GM13977 (cell line): ENCODE measurements at regions not wholly inside any gene's neighbourhood (a gene's known extent, or its start where the extent isn't known, plus 50 kb on each side); places are given as distances from the start of the nearest gene placed in this dataset.

Source experiments
- DNase-seq: peaks from one replicate; pipeline ENCODE4 v3.0.0; 2012; ENCODE audit warnings: low spot score
- in situ Hi-C: fragments of 300-500 bp; cut with MboI; formaldehyde crosslinking; loops from one replicate; pipeline ENCODE4 v1.12.0; 2022; ENCODE audit warnings: low sequenced_read_pairs, low pct_unique_long_range_greater_than_20kb, mixed read lengths, inconsistent platforms; ENCODE audit not compliant: unreplicated experiment
- TF ChIP-seq, protein P1 (sequence below): IDR thresholded peaks from 2 replicates; pipeline ENCODE4 v1.5.1; 2012; ENCODE audit warnings: mild to moderate bottlenecking, control low read depth; ENCODE audit not compliant: insufficient read depth; ENCODE audit errors: extremely low read depth, missing control alignments

DNA sequence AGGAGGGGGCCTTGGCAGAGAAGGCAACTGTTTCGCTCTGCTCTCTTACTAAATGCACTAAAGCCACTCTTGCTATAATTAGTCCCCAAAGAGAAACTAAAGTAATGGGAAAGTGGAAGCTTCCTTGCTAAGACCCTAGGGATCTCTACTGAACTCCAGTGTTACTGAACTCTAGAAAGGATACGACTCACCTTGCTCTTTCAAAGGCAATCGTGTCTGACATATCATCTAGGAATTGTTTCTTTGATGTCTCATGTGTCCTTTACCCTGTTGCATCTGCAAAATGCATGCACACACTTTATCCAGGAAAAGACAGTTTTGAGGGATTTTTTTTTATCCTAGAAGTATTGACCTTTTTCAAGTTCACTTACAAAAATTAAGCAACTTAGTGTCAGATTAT lies 148.1 kb upstream of the FAM9B start:
- DNase-seq: no peak
- TF ChIP-seq, protein P1, sequence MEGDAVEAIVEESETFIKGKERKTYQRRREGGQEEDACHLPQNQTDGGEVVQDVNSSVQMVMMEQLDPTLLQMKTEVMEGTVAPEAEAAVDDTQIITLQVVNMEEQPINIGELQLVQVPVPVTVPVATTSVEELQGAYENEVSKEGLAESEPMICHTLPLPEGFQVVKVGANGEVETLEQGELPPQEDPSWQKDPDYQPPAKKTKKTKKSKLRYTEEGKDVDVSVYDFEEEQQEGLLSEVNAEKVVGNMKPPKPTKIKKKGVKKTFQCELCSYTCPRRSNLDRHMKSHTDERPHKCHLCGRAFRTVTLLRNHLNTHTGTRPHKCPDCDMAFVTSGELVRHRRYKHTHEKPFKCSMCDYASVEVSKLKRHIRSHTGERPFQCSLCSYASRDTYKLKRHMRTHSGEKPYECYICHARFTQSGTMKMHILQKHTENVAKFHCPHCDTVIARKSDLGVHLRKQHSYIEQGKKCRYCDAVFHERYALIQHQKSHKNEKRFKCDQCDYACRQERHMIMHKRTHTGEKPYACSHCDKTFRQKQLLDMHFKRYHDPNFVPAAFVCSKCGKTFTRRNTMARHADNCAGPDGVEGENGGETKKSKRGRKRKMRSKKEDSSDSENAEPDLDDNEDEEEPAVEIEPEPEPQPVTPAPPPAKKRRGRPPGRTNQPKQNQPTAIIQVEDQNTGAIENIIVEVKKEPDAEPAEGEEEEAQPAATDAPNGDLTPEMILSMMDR: no peak
- in situ Hi-C loops: no loop called here

- no peak for DNase-seq
- in situ Hi-C loops: no loop called here
Observed at GRCh38 chrX:9183481-9183880, 149.6 kb upstream of the FAM9B start.

GRCh38 chrX:9184211-9184610 lies 150.3 kb upstream of the FAM9B start:
- in situ Hi-C loops: no loop called here
- TF ChIP-seq, protein P1: no peak
- DNase-seq: no peak

More at GRCh38 chrX:9183481-9183880, 149.6 kb upstream of the FAM9B start:
- TF ChIP-seq, protein P1: no peak

DNA sequence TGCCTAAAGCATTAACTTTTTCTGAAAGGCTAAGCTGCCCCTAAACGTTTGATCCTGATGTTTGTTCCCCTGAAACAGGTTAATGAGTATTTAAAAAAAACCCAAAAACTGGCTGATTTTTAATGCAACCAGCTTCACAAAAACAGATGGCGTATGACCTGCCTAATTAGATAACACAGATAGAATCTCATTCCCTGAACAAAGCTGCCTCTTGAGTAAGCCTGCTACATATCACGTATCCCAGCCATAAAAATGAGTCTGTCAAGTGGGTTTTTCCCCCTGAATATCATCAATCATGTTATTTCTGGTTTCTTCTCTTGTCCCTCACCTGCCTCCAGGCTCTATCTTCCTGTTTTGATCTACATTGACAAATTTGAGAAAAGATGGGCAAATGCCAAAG lies 154.2 kb upstream of the FAM9B start:
- DNase-seq: no peak
- in situ Hi-C loops: no loop called here
- TF ChIP-seq, protein P1: no peak

DNA sequence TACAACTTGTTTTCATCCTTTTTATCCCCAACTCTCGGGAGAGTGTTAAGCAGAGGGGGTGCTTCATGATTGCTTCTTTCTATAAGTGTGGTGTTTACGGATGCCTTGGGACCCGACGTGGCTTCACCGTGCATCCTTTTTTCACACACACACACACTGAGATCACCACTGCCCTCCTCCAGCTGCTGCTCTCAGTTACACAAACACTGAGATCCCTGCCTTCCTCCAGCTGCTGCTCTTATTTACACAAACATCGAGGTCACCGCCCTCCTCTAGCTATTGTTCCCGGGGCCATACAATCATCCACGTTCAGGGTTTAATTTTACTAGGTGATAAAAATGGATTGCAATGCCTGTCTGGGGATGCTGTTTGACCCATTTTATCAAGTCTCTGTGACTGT lies 155.4 kb upstream of the FAM9B start:
- in situ Hi-C loops: no loop called here

DNA sequence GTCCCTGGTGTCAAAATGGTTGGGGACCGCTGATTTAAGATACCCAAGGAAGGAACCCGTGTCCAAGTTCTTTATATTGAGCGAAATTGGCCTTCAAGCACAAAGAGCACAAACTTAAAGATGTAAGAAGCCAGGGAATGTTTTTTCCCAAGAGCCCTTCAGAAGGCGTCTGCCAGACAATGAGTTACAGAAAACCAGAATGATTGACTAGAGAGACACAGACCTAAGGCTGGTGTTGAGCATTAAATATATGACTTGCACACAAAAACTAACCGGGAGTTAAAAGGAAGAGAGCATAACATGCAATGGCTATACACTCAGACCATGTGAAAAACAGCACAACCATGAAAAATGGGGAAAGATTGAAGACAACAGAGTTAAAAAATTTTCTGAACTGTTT lies 157.5 kb upstream of the FAM9B start:
- DNase-seq: no peak
- in situ Hi-C loops: no loop called here
- TF ChIP-seq, protein P1: no peak

More for the DNA sequence above, 155.4 kb upstream of the FAM9B start:
- TF ChIP-seq, protein P1: no peak
- no peak for DNase-seq

GRCh38 chrX:9195199-9195880 lies 161.4 kb upstream of the FAM9B start:
- no peak for DNase-seq
- TF ChIP-seq, protein P1: no peak
- in situ Hi-C loops: no loop called here
